OCI-LY7 (cell line): ENCODE measurements at regions not wholly inside any gene's neighbourhood (a gene's known extent, or its start where the extent isn't known, plus 50 kb on each side); places are given as distances from the start of the nearest gene placed in this dataset.

Experiments used
- BruUV-seq: library from RNA; stranded (reverse); fragments of 400-500 nt; replicated peaks from 2 replicates; lab custom pipeline; 2021; lab: Mats Ljungman, UMichigan
- CTCF ChIA-PET: fragments of 300-600 bp; sonication (Branson Sonifier 250); formaldehyde crosslinking; loops from one replicate; lab custom pipeline; 2022; ENCODE audit warnings: antibody characterized with exemption; ENCODE audit not compliant: unreplicated experiment; lab: Charles Lee
- POLR2A ChIA-PET: fragments of 300-600 bp; sonication (Branson Sonifier 250); formaldehyde crosslinking; loops from one replicate; lab custom pipeline; 2022; ENCODE audit warnings: antibody characterized with exemption; lab: Charles Lee
- DNase-seq: peaks from one replicate; pipeline ENCODE4 v3.0.0-alpha.2; 2015; ENCODE audit warnings: low spot score
- H2AFZ ChIP-seq: fragments of 200-600 bp; sonication (generic), shearing (Covaris generic); 2 replicates; pipeline ENCODE4 v1.6.1; 2014; ENCODE audit warnings: mild to moderate bottlenecking, antibody characterized with exemption, low read length, moderate library complexity
- H3K27ac ChIP-seq: fragments of 200-600 bp; sonication (generic); 2 replicates; pipeline ENCODE4 v1.5.1; 2014; ENCODE audit warnings: mixed run types, low read depth, mild to moderate bottlenecking, moderate library complexity, low read length, inconsistent platforms; ENCODE audit not compliant: poor library complexity, severe bottlenecking
- H3K36me3 ChIP-seq: fragments of 200-600 bp; sonication (generic); 2 replicates; pipeline ENCODE4 v1.6.1; 2014; ENCODE audit warnings: mild to moderate bottlenecking, antibody characterized with exemption, low read length, moderate library complexity, mixed read lengths; ENCODE audit not compliant: insufficient read depth
- H3K4me1 ChIP-seq: fragments of 200-600 bp; sonication (generic); 2 replicates; pipeline ENCODE4 v1.5.1; 2014; ENCODE audit warnings: mild to moderate bottlenecking, low read length; ENCODE audit not compliant: insufficient read depth, poor library complexity, severe bottlenecking
- H3K4me2 ChIP-seq: fragments of 200-600 bp; sonication (generic); 2 replicates; pipeline ENCODE4 v1.6.1; 2014; ENCODE audit warnings: mild to moderate bottlenecking, low read length
- H3K4me3 ChIP-seq: fragments of 200-600 bp; sonication (generic); 2 replicates; pipeline ENCODE4 v1.5.1; 2014; ENCODE audit warnings: mild to moderate bottlenecking, low read depth, low read length; ENCODE audit not compliant: poor library complexity, severe bottlenecking
- H3K79me2 ChIP-seq: fragments of 200-600 bp; sonication (generic); 2 replicates; pipeline ENCODE4 v1.6.1; 2016; ENCODE audit warnings: low read depth, mild to moderate bottlenecking, low read length, moderate library complexity, mixed read lengths; ENCODE audit not compliant: insufficient read depth
- H3K9me2 ChIP-seq: fragments of 200-600 bp; sonication (generic); 2 replicates; pipeline ENCODE4 v1.6.1; 2016; ENCODE audit warnings: mild to moderate bottlenecking, low read length, mixed read lengths; ENCODE audit not compliant: insufficient read depth
- H3K9me3 ChIP-seq: fragments of 200-600 bp; sonication (generic); 2 replicates; pipeline ENCODE4 v1.6.1; 2014; ENCODE audit warnings: mild to moderate bottlenecking, mixed run types, low read length, mixed read lengths
- H4K20me1 ChIP-seq: fragments of 200-600 bp; sonication (generic); 2 replicates; pipeline ENCODE4 v1.6.1; 2014; ENCODE audit warnings: mild to moderate bottlenecking, antibody characterized with exemption, low read length, moderate library complexity, mixed read lengths; ENCODE audit not compliant: insufficient read depth
- CTCF ChIP-seq: fragments of 200-600 bp; sonication (generic); conservative IDR thresholded peaks from 2 replicates; pipeline ENCODE4 v1.5.1; 2014; ENCODE audit warnings: mild to moderate bottlenecking, antibody characterized with exemption, low read length, moderate library complexity, mixed read lengths
- EZH2phosphoT487 ChIP-seq: fragments of 200-600 bp; sonication (generic); IDR thresholded peaks from 2 replicates; pipeline ENCODE4 v1.6.1; 2018; ENCODE audit warnings: low read depth, borderline replicate concordance, mild to moderate bottlenecking, mixed run types, antibody characterized with exemption, low read length, moderate library complexity, mixed read lengths
- intact Hi-C: fragments of 100-400 bp; cut with micrococcal nuclease; formaldehyde crosslinking; loops from one replicate; pipeline ENCODE4 v1.10.0; 2022; ENCODE audit not compliant: unreplicated experiment

DNA sequence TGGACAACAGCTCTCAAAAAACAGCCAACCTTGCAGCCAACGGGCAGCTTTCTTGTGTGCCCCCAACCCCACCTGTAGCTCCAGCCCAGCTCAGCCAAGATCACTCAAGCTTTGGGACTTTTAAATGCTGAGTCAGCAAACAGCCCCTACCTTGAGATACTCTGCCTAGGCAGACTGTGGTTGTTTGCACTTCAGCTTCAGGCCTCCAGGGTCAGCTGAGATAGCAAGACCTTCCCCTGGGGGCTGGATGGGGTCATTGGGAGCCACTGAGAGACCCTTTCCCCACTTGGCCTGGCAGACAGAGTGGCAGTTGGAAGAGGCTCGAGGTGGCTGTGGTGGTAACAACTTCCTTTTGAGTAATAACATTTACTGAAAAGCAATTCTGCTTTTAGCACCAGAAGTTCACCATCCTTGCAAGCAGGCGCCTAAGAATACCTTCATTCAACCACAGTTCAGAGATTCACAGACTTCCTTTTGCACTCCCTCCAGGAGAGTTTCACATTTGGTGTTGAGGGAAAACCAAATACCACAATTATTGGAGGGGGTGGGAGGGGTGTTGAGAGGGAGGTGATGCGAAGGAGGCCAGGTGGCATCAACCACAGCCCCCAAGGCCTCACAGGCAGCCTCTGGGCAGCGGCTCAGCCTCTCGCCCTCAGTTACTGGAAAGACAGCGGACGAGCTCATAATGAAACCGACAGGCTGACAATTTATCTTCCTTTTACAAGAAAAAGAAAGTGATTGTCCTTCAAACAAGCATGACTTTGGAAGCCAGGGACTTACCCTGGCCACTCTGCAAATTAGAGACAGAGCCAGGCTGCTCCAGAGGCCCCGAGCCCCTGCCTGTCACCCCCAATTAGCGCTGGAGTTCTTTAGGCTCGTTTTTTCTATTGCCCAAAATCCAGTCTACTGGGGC, 148.1 kb downstream of the CEBPB start:
- Histone ChIP-seq H3K9me2 (no peaks in the 10 kb centered on the region), H3K4me2 (no peak overlapping the region), H3K27ac (no peak overlapping the region), H3K36me3 (no peaks in the 10 kb centered on the region), H4K20me1 (no peaks in the 10 kb centered on the region), H2AFZ (no peak overlapping the region), H3K79me2 (no peaks in the 10 kb centered on the region), H3K4me3 (no peak overlapping the region), H3K4me1 (no peaks in the 10 kb centered on the region), H3K9me3 (no peaks in the 10 kb centered on the region)
- ChIA-PET POLR2A (no interaction called here), CTCF (interaction anchor here (0.6 kb wide), 1 partner anchor 218 kb away, joined by 3 read pairs; no protein-coding TSS in a partner anchor)
- TF ChIP-seq EZH2phosphoT487 (no peak), CTCF (no peak)
- BruUV-seq = no TSS peak
- DNase-seq = no peak
- intact Hi-C loops = no loop called here

DNA sequence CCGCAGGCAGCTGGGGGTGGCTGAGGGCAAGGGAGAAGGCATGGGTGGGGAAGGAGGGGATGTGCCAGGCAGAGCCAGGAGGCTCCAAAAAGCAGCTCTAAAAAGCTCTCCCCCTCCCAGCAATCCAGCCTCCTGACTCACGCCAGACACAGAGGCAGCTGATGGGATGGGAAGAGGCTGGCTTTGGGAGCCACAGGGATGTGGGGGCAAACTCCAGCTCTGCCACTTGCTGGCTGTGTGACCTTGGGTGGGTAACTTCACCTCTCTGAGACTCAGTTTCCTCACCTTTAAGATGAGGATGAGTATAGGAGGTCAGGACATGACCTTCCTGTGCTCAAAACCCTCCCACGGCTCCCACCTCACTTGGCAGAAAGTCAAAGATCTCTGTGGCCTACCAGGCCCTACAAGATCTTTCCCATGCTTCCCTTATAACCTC, 148.9 kb downstream of the CEBPB start:
- no TSS peak for BruUV-seq
- ChIA-PET CTCF (interaction anchor here (0.6 kb wide), 1 partner anchor 219 kb away, joined by 3 read pairs; no protein-coding TSS in a partner anchor), POLR2A (no interaction called here)
- no peak overlapping the region for H2AFZ ChIP-seq
- no peaks in the 10 kb centered on the region for H3K4me1 ChIP-seq
- no peak overlapping the region for H3K4me2 ChIP-seq
- no peaks in the 10 kb centered on the region for H3K9me3 ChIP-seq
- H3K79me2 ChIP-seq = no peaks in the 10 kb centered on the region
- no peaks in the 10 kb centered on the region for H3K9me2 ChIP-seq
- DNase-seq = no peak
- TF ChIP-seq CTCF = no peak
- no peak for TF ChIP-seq EZH2phosphoT487
- no peak overlapping the region for H3K4me3 ChIP-seq
- no peaks in the 10 kb centered on the region for H4K20me1 ChIP-seq
- no peak overlapping the region for H3K27ac ChIP-seq
- intact Hi-C loops = no loop called here
- no peaks in the 10 kb centered on the region for H3K36me3 ChIP-seq

DNA sequence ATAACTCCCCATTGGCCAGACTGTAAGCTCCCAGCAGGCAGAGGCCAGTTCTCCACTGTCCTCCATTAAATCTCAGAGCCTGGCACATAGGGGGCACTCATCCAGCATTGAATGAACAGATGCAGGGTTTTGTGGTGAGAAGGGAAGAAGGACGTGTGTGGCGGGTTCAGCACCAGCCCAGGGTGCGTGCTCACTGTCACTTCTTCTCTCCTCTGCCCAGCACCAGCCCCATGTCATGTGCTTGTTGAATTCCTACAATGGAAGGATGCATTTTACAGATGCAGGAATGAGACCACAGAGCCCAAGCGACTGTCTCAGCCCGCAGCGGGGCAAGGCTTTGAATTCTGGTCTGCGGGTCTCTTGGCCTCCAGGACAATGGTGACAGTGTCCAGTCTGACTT, 149.9 kb downstream of the CEBPB start:
- Histone ChIP-seq H3K4me3 (no peak overlapping the region), H3K9me3 (no peaks in the 10 kb centered on the region), H4K20me1 (no peaks in the 10 kb centered on the region), H3K36me3 (no peaks in the 10 kb centered on the region), H3K4me1 (no peaks in the 10 kb centered on the region), H3K27ac (no peak overlapping the region), H3K79me2 (no peaks in the 10 kb centered on the region), H2AFZ (no peak overlapping the region), H3K9me2 (no peaks in the 10 kb centered on the region), H3K4me2 (no peak overlapping the region)
- no peak for DNase-seq
- BruUV-seq = no TSS peak
- ChIA-PET CTCF (no interaction called here), POLR2A (no interaction called here)
- TF ChIP-seq CTCF (no peak), EZH2phosphoT487 (no peak)
- intact Hi-C loops = loop anchor here (5.0 to 10.0 kb wide), 2 partner anchors 124 to 148 kb away; partner anchors contain the start of gene CEBPB
